Activated B cell treated with CpG ODN at 0.5 μM for 24 hours (primary cell): ENCODE measurements at regions not wholly inside any gene's neighbourhood (a gene's known extent, or its start where the extent isn't known, plus 50 kb on each side); places are given as distances from the start of the nearest gene placed in this dataset.

Source experiments
- ATAC-seq: fragments of 200-7000 bp; cut with Tn5 transposase; one replicate; pipeline ENCODE4 v1.10.0; 2021; ENCODE audit warnings: low read depth, mild to moderate bottlenecking, moderate library complexity
- CTCF ChIA-PET: fragments of 350-600 bp; sonication (Branson Sonifier 250); formaldehyde crosslinking; loops from one replicate; lab custom pipeline; 2021; ENCODE audit warnings: antibody characterized with exemption; lab: Charles Lee
- POLR2A ChIA-PET: fragments of 350-600 bp; sonication (Branson Sonifier 250); formaldehyde crosslinking; loops from one replicate; lab custom pipeline; 2021; ENCODE audit warnings: antibody characterized with exemption; lab: Charles Lee
- DNase-seq: peaks from one replicate; pipeline ENCODE4 v3.0.0; 2022
- H3K27ac Mint-ChIP-seq: one replicate; pipeline ENCODE4 v1.8.0; 2020; ENCODE audit warnings: mixed read lengths
- H3K27me3 Mint-ChIP-seq: one replicate; pipeline ENCODE4 v1.8.0; 2021; ENCODE audit warnings: mixed read lengths
- H3K36me3 Mint-ChIP-seq: one replicate; pipeline ENCODE4 v1.8.0; 2021; ENCODE audit warnings: low read depth, mixed read lengths
- H3K4me1 Mint-ChIP-seq: one replicate; pipeline ENCODE4 v1.8.0; 2021; ENCODE audit warnings: mixed read lengths
- H3K4me3 Mint-ChIP-seq: one replicate; pipeline ENCODE4 v1.8.0; 2020; ENCODE audit warnings: mild to moderate bottlenecking, mixed read lengths
- H3K9me3 Mint-ChIP-seq: one replicate; pipeline ENCODE4 v1.8.0; 2020; ENCODE audit warnings: mixed read lengths
- CTCF ChIP-seq: fragments of 200-600 bp; IDR thresholded peaks from one replicate; pipeline ENCODE4 v1.8.0; 2022; ENCODE audit warnings: antibody characterized with exemption, mild to moderate bottlenecking
- intact Hi-C: fragments of 100-400 bp; cut with micrococcal nuclease; formaldehyde crosslinking; loops from one replicate; pipeline ENCODE4 v1.15.1; 2024

GRCh38 chr18:39624961-39625360 is 2059.4 kb upstream of the CELF4 start:
- ATAC-seq, result no peak
- Mint-ChIP-seq H3K36me3 (no peaks in the 10 kb centered on the region), H3K27me3 (no peaks in the 10 kb centered on the region), H3K4me3 (no peak overlapping the region), H3K4me1 (no peaks in the 10 kb centered on the region), H3K9me3 (peaks cover 2% of the 10 kb centered on the region), H3K27ac (no peak overlapping the region)
- DNase-seq, result no peak
- intact Hi-C loops, result no loop called here
- POLR2A ChIA-PET, result no interaction called here
- no peak for TF ChIP-seq CTCF
- CTCF ChIA-PET, result no interaction called here

GRCh38 chr18:39622431-39622830 is 2056.8 kb upstream of the CELF4 start:
- DNase-seq, result no peak
- Mint-ChIP-seq H3K27me3 (no peaks in the 10 kb centered on the region), H3K9me3 (peaks cover 2% of the 10 kb centered on the region), H3K4me1 (no peaks in the 10 kb centered on the region), H3K36me3 (no peaks in the 10 kb centered on the region), H3K27ac (no peak overlapping the region), H3K4me3 (no peak overlapping the region)
- TF ChIP-seq CTCF, result no peak
- ChIA-PET CTCF (no interaction called here), POLR2A (no interaction called here)
- intact Hi-C loops, result no loop called here
- ATAC-seq, result no peak

- Mint-ChIP-seq H3K9me3 (peaks cover 2% of the 10 kb centered on the region), H3K27me3 (no peaks in the 10 kb centered on the region), H3K4me1 (no peaks in the 10 kb centered on the region), H3K4me3 (no peak overlapping the region), H3K36me3 (no peaks in the 10 kb centered on the region), H3K27ac (no peak overlapping the region)
- no peak for ATAC-seq
- ChIA-PET CTCF (no interaction called here), POLR2A (no interaction called here)
- no peak for TF ChIP-seq CTCF
- DNase-seq, result no peak
- intact Hi-C loops, result no loop called here
These were observed 2055.1 kb upstream of the CELF4 start for GRCh38 chr18:39620551-39621168.

- intact Hi-C loops, result no loop called here
- no peaks in the 10 kb centered on the region for H3K36me3 Mint-ChIP-seq
- no peak for DNase-seq
- POLR2A ChIA-PET, result no interaction called here
- CTCF ChIA-PET, result no interaction called here
- H3K4me3 Mint-ChIP-seq, result no peak overlapping the region
- H3K27me3 Mint-ChIP-seq, result no peaks in the 10 kb centered on the region
- H3K27ac Mint-ChIP-seq, result no peak overlapping the region
- no peak for TF ChIP-seq CTCF
- no peaks in the 10 kb centered on the region for H3K4me1 Mint-ChIP-seq
- ATAC-seq, result no peak
- peaks cover 2% of the 10 kb centered on the region for H3K9me3 Mint-ChIP-seq
These were observed 2052.8 kb upstream of the CELF4 start for GRCh38 chr18:39618265-39619003.

- no peak overlapping the region for H3K27ac Mint-ChIP-seq
- H3K36me3 Mint-ChIP-seq, result no peaks in the 10 kb centered on the region
- peaks cover 4% of the 10 kb centered on the region for H3K9me3 Mint-ChIP-seq
- no peak for DNase-seq
- H3K27me3 Mint-ChIP-seq, result no peaks in the 10 kb centered on the region
- CTCF ChIA-PET, result no interaction called here
- H3K4me3 Mint-ChIP-seq, result no peak overlapping the region
- POLR2A ChIA-PET, result no interaction called here
- H3K4me1 Mint-ChIP-seq, result no peaks in the 10 kb centered on the region
- intact Hi-C loops, result no loop called here
- no peak for TF ChIP-seq CTCF
- no peak for ATAC-seq
These were observed 2045.9 kb upstream of the CELF4 start for GRCh38 chr18:39611381-39612100.
